ENCODE measurements at regions not wholly inside any gene's neighbourhood (a gene's known extent, or its start where the extent isn't known, plus 50 kb on each side); places are given as distances from the start of the nearest gene placed in this dataset.

DNA sequence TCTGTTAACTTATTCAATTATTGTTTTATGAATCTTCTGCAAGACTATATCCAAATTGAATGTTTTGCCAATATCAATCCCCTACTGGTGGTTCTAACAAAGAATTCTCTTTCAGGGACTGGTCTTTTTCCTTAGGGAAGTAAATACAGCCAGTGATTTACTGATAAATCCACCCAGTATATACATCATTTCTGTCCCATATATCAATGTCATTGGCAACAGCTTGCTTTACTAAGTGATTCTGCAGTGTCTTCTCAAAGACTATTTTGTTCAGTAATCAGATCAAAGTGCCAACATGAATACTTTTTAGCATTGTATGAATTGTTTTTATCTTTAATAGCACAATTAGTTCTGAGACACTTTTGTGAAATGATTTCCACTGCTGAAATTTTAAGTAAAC, 114.0 kb upstream of the OBI1 start:
- no peak for TF ChIP-seq POLR2A (IDR thresholded peaks at IDR 0.05)
- TF ChIP-seq, protein P1, sequence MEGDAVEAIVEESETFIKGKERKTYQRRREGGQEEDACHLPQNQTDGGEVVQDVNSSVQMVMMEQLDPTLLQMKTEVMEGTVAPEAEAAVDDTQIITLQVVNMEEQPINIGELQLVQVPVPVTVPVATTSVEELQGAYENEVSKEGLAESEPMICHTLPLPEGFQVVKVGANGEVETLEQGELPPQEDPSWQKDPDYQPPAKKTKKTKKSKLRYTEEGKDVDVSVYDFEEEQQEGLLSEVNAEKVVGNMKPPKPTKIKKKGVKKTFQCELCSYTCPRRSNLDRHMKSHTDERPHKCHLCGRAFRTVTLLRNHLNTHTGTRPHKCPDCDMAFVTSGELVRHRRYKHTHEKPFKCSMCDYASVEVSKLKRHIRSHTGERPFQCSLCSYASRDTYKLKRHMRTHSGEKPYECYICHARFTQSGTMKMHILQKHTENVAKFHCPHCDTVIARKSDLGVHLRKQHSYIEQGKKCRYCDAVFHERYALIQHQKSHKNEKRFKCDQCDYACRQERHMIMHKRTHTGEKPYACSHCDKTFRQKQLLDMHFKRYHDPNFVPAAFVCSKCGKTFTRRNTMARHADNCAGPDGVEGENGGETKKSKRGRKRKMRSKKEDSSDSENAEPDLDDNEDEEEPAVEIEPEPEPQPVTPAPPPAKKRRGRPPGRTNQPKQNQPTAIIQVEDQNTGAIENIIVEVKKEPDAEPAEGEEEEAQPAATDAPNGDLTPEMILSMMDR (IDR thresholded peaks at IDR 0.05): no peak

Measured in adrenal gland (tissue), 5 donors.